ENCODE measurements at regions not wholly inside any gene's neighbourhood (a gene's known extent, or its start where the extent isn't known, plus 50 kb on each side); places are given as distances from the start of the nearest gene placed in this dataset.

- no peaks in the 10 kb centered on the region for H3K36me3 Mint-ChIP-seq (ENCODE audit: insufficient read depth, unreplicated experiment)
- DNase-seq, result no peak
- no TSS peak for BruUV-seq (replicated peaks)
- no peak for TF ChIP-seq CTCF (IDR thresholded peaks at IDR 0.05; ENCODE audit: unreplicated experiment)
- CTCF ChIA-PET, result no interaction called here
- no peak overlapping the region for H3K27ac Mint-ChIP-seq (ENCODE audit: unreplicated experiment)
- no peaks in the 10 kb centered on the region for H3K4me1 Mint-ChIP-seq (ENCODE audit: low read depth, unreplicated experiment)
- H3K9me3 Mint-ChIP-seq (ENCODE audit: low read depth, unreplicated experiment), result no peaks in the 10 kb centered on the region
- H3K27me3 Mint-ChIP-seq (ENCODE audit: unreplicated experiment), result no peaks in the 10 kb centered on the region
- intact Hi-C loops (cut with micrococcal nuclease; ENCODE audit: unreplicated experiment), result no loop called here
- no peak overlapping the region for H3K4me3 Mint-ChIP-seq (ENCODE audit: low read depth, unreplicated experiment)
These were observed 275.1 kb upstream of the IMPG1 start for GRCh38 chr6:76347539-76347938.

GRCh38 chr6:76342611-76343160 lies 270.2 kb upstream of the IMPG1 start:
- intact Hi-C loops (cut with micrococcal nuclease; ENCODE audit: unreplicated experiment), result no loop called here
- Mint-ChIP-seq H3K4me3 (ENCODE audit: low read depth, unreplicated experiment) (no peak overlapping the region), H3K27me3 (ENCODE audit: unreplicated experiment) (peaks cover 12% of the 10 kb centered on the region), H3K36me3 (ENCODE audit: insufficient read depth, unreplicated experiment) (no peaks in the 10 kb centered on the region), H3K9me3 (ENCODE audit: low read depth, unreplicated experiment) (no peaks in the 10 kb centered on the region), H3K4me1 (ENCODE audit: low read depth, unreplicated experiment) (no peaks in the 10 kb centered on the region), H3K27ac (ENCODE audit: unreplicated experiment) (no peak overlapping the region)
- CTCF ChIA-PET, result no interaction called here
- no peak for TF ChIP-seq CTCF (IDR thresholded peaks at IDR 0.05; ENCODE audit: unreplicated experiment)
- no peak for DNase-seq
- no TSS peak for BruUV-seq (replicated peaks)

GRCh38 chr6:76330031-76330430 lies 257.6 kb upstream of the IMPG1 start:
- CTCF ChIA-PET, result no interaction called here
- no peak overlapping the region for H3K27ac Mint-ChIP-seq (ENCODE audit: unreplicated experiment)
- no peak for DNase-seq
- H3K4me1 Mint-ChIP-seq (ENCODE audit: low read depth, unreplicated experiment), result no peaks in the 10 kb centered on the region
- intact Hi-C loops (cut with micrococcal nuclease; ENCODE audit: unreplicated experiment), result no loop called here
- no peaks in the 10 kb centered on the region for H3K36me3 Mint-ChIP-seq (ENCODE audit: insufficient read depth, unreplicated experiment)
- H3K9me3 Mint-ChIP-seq (ENCODE audit: low read depth, unreplicated experiment), result peaks cover 4% of the 10 kb centered on the region
- no peaks in the 10 kb centered on the region for H3K27me3 Mint-ChIP-seq (ENCODE audit: unreplicated experiment)
- TF ChIP-seq CTCF (IDR thresholded peaks at IDR 0.05; ENCODE audit: unreplicated experiment), result no peak
- no TSS peak for BruUV-seq (replicated peaks)
- H3K4me3 Mint-ChIP-seq (ENCODE audit: low read depth, unreplicated experiment), result no peak overlapping the region

GRCh38 chr6:76326871-76327270 lies 254.4 kb upstream of the IMPG1 start:
- intact Hi-C loops (cut with micrococcal nuclease; ENCODE audit: unreplicated experiment), result no loop called here
- Mint-ChIP-seq H3K36me3 (ENCODE audit: insufficient read depth, unreplicated experiment) (no peaks in the 10 kb centered on the region), H3K4me1 (ENCODE audit: low read depth, unreplicated experiment) (no peaks in the 10 kb centered on the region)

More at GRCh38 chr6:76326871-76327270, 254.4 kb upstream of the IMPG1 start:
- no peak for DNase-seq
- BruUV-seq (replicated peaks), result no TSS peak
- no peak overlapping the region for H3K27ac Mint-ChIP-seq (ENCODE audit: unreplicated experiment)
- H3K27me3 Mint-ChIP-seq (ENCODE audit: unreplicated experiment), result no peaks in the 10 kb centered on the region
- H3K9me3 Mint-ChIP-seq (ENCODE audit: low read depth, unreplicated experiment), result peaks cover 2% of the 10 kb centered on the region
- H3K4me3 Mint-ChIP-seq (ENCODE audit: low read depth, unreplicated experiment), result no peak overlapping the region
- no peak for TF ChIP-seq CTCF (IDR thresholded peaks at IDR 0.05; ENCODE audit: unreplicated experiment)
- CTCF ChIA-PET, result no interaction called here

Data from Calu3 (cell line).